Fibroblast of lung (primary cell): ENCODE measurements at regions not wholly inside any gene's neighbourhood (a gene's known extent, or its start where the extent isn't known, plus 50 kb on each side); places are given as distances from the start of the nearest gene placed in this dataset.

Source experiments
- EZH2 ChIP-seq: IDR thresholded peaks from 2 replicates; pipeline ENCODE4 v1.5.1; 2012; ENCODE audit warnings: low read length, control low read depth, mild to moderate bottlenecking; ENCODE audit errors: missing control alignments
- TF ChIP-seq, protein P1 (sequence below), 2 donors: IDR thresholded peaks in 1 of 2; conservative IDR thresholded peaks in 1 of 2; 1 replicate in 1 of 2; 2 replicates in 1 of 2; pipeline ENCODE4 v1.5.1; 2011 to 2012; ENCODE audit warnings: low read length in 2 of 2, control low read depth in 1 of 2, inconsistent platforms in 1 of 2, low read depth in 1 of 2, mild to moderate bottlenecking in 1 of 2

DNA sequence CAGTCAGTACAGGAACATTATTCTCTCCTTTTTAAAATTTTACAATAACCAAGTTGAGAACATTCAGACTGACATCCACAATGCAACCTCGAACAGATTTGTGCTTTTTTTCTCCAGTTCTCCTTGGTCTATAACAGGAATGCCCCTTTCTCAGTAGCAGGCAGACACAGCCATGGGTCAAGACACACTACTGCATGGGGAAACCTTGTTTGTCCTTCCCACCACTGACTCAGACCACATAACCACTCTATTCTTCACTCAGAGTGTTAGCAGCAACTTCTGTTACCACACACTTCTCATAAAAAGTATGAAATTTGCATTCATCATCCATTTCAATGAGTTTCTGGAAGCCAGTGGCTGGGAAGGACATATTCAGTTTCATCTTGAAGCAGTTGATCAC is 421.7 kb downstream of the ADRA2A start:
- TF ChIP-seq, protein P1, sequence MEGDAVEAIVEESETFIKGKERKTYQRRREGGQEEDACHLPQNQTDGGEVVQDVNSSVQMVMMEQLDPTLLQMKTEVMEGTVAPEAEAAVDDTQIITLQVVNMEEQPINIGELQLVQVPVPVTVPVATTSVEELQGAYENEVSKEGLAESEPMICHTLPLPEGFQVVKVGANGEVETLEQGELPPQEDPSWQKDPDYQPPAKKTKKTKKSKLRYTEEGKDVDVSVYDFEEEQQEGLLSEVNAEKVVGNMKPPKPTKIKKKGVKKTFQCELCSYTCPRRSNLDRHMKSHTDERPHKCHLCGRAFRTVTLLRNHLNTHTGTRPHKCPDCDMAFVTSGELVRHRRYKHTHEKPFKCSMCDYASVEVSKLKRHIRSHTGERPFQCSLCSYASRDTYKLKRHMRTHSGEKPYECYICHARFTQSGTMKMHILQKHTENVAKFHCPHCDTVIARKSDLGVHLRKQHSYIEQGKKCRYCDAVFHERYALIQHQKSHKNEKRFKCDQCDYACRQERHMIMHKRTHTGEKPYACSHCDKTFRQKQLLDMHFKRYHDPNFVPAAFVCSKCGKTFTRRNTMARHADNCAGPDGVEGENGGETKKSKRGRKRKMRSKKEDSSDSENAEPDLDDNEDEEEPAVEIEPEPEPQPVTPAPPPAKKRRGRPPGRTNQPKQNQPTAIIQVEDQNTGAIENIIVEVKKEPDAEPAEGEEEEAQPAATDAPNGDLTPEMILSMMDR (conservative IDR thresholded peaks at IDR 0.05 in 1 of 2, IDR thresholded peaks at IDR 0.05 in 1 of 2; ENCODE audit: low read depth in 1 of 2, low read length in 2 of 2), result no peak
- TF ChIP-seq EZH2, result no peak
